Gastrocnemius medialis (tissue), 4 donors: ENCODE measurements at regions not wholly inside any gene's neighbourhood (a gene's known extent, or its start where the extent isn't known, plus 50 kb on each side); places are given as distances from the start of the nearest gene placed in this dataset.

Experiments used
- ATAC-seq, 2 donors: fragments of 150-250 bp; one replicate each; pipeline ENCODE4 v1.9.1; 2016
- DNase-seq, 2 donors: peaks; one replicate each; pipeline ENCODE4 v3.0.0-alpha.2; 2019
- H3K27ac ChIP-seq, 4 donors: fragments of 200-600 bp; sonication (generic); 1 replicate in 1 of 4; 2 replicates in 3 of 4; pipeline ENCODE4 v1.5.1; 2016 to 2018; ENCODE audit warnings: mild to moderate bottlenecking in 2 of 4, moderate library complexity in 1 of 4
- H3K27me3 ChIP-seq, 3 donors: fragments of 200-600 bp; sonication (generic) in 2 of 3; 1 replicate in 1 of 3; 2 replicates in 2 of 3; pipeline versions ENCODE4 v1.5.1 to v1.6.0; 2016 to 2019; ENCODE audit warnings: mild to moderate bottlenecking in 1 of 3, moderate library complexity in 1 of 3
- H3K36me3 ChIP-seq, 2 donors: fragments of 200-600 bp; sonication (generic) in 1 of 2; one replicate each; pipeline ENCODE4 v1.5.1; 2017 to 2018
- H3K4me1 ChIP-seq, 2 donors: fragments of 200-600 bp; sonication (generic) in 1 of 2; one replicate each; pipeline ENCODE4 v1.5.1; 2016 to 2017; ENCODE audit warnings: mild to moderate bottlenecking in 2 of 2
- H3K4me3 ChIP-seq, 4 donors: fragments of 200-600 bp; sonication (generic) in 3 of 4; 1 replicate in 1 of 4; 2 replicates in 3 of 4; pipeline ENCODE4 v1.5.1; 2016 to 2019; ENCODE audit warnings: mild to moderate bottlenecking in 2 of 4
- H3K9me3 ChIP-seq, 3 donors: fragments of 200-600 bp; sonication (generic) in 2 of 3; 1 replicate in 1 of 3; 2 replicates in 2 of 3; pipeline ENCODE4 v1.5.1; 2016 to 2019
- POLR2A ChIP-seq, 2 donors: fragments of 450-650 bp; IDR thresholded peaks; one replicate each; pipeline ENCODE4 v1.6.1; 2017; ENCODE audit warnings: antibody characterized with exemption in 2 of 2, mild to moderate bottlenecking in 2 of 2, moderate library complexity in 2 of 2
- in situ Hi-C, 4 donors: fragments of 200-750 bp; cut with MboI; loops; one replicate each; pipeline versions ENCODE4 v1.15.0 to v1.8.0; 2017; ENCODE audit warnings: low sequenced_read_pairs in 4 of 4
- intact Hi-C: fragments of 100-400 bp; cut with DNase I; formaldehyde crosslinking; loops from one replicate; pipeline ENCODE4 v1.15.1; 2023; ENCODE audit warnings: low total_unique reads
- TF ChIP-seq, protein P1 (sequence below), 5 experiments: fragments of 450-650 bp in 3 of 5; fragments of 200-600 bp in 2 of 5; sonication (generic) in 2 of 5; IDR thresholded peaks in 4 of 5; conservative IDR thresholded peaks in 1 of 5; 1 replicate in 4 of 5; 2 replicates in 1 of 5; pipeline ENCODE4 v1.5.1; 2016 to 2019; ENCODE audit warnings: antibody characterized with exemption in 5 of 5, mild to moderate bottlenecking in 3 of 5, moderate library complexity in 3 of 5

DNA sequence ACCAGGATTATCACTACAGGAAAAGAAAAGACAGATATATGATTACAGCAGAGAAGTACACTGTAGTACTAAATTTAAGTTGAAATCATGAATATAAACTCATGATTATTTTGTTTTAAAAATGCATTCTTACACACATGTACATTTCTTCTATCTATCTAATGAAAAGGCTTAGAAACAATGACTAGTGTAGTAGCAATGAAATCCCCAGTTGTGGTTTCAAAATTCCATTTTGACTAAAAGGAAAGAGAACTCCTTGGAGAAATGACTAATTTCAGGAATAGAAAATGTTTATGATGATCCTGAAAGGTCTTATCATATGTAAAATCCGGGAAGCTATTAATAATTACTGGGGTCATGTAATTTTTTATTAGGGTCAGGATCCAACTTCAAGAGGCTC is 195.0 kb upstream of the STARD13 start:
- ATAC-seq: no peak
- intact Hi-C loops: no loop called here

DNA sequence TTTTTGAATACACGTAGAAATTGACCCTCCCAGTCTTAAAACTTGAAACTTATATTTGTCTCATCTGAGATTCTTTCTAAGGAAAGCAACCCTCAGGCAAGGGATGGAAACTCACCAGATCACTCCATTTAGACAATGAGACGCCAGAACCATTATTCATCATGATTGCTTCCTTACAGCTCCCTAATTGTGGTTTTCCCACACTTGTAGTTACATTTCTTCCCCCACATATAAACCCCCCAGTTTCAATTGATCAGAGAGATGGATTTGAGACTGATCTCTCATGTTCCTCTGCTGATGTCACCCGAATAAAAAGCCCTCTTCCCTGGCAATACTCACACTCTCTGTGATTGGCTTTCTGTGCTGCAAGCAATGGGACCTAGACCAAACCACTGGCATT is 197.9 kb upstream of the STARD13 start:
- Histone ChIP-seq H3K36me3 (no peaks in the 10 kb centered on the region), H3K9me3 (no peaks in the 10 kb centered on the region), H3K4me1 (peaks cover 0 to 4% of the 10 kb centered on the region in 2 donors), H3K4me3 (no peak overlapping the region), H3K27ac (no peak overlapping the region), H3K27me3 (no peaks in the 10 kb centered on the region)
- intact Hi-C loops: no loop called here
- TF ChIP-seq POLR2A (IDR thresholded peaks at IDR 0.05): no peak
- TF ChIP-seq, protein P1, sequence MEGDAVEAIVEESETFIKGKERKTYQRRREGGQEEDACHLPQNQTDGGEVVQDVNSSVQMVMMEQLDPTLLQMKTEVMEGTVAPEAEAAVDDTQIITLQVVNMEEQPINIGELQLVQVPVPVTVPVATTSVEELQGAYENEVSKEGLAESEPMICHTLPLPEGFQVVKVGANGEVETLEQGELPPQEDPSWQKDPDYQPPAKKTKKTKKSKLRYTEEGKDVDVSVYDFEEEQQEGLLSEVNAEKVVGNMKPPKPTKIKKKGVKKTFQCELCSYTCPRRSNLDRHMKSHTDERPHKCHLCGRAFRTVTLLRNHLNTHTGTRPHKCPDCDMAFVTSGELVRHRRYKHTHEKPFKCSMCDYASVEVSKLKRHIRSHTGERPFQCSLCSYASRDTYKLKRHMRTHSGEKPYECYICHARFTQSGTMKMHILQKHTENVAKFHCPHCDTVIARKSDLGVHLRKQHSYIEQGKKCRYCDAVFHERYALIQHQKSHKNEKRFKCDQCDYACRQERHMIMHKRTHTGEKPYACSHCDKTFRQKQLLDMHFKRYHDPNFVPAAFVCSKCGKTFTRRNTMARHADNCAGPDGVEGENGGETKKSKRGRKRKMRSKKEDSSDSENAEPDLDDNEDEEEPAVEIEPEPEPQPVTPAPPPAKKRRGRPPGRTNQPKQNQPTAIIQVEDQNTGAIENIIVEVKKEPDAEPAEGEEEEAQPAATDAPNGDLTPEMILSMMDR (IDR thresholded peaks at IDR 0.05 in 4 of 5, conservative IDR thresholded peaks at IDR 0.05 in 1 of 5): no peak
- ATAC-seq: no peak
- in situ Hi-C loops: loop anchor here in 1 of 4 donors (10.0 kb wide), 1 partner anchor 259 kb away; no protein-coding TSS in a partner anchor
- no peak for DNase-seq

More for the DNA sequence above, 195.0 kb upstream of the STARD13 start:
- in situ Hi-C loops: loop anchor here in 1 of 4 donors (10.0 kb wide), 1 partner anchor 256 kb away; no protein-coding TSS in a partner anchor
- no peak for DNase-seq
- Histone ChIP-seq H3K9me3 (no peaks in the 10 kb centered on the region), H3K27me3 (no peaks in the 10 kb centered on the region), H3K4me1 (no peaks in the 10 kb centered on the region), H3K4me3 (no peak overlapping the region), H3K36me3 (no peaks in the 10 kb centered on the region), H3K27ac (no peak overlapping the region)
- TF ChIP-seq, protein P1 (IDR thresholded peaks at IDR 0.05 in 4 of 5, conservative IDR thresholded peaks at IDR 0.05 in 1 of 5): no peak
- TF ChIP-seq POLR2A (IDR thresholded peaks at IDR 0.05): no peak

DNA sequence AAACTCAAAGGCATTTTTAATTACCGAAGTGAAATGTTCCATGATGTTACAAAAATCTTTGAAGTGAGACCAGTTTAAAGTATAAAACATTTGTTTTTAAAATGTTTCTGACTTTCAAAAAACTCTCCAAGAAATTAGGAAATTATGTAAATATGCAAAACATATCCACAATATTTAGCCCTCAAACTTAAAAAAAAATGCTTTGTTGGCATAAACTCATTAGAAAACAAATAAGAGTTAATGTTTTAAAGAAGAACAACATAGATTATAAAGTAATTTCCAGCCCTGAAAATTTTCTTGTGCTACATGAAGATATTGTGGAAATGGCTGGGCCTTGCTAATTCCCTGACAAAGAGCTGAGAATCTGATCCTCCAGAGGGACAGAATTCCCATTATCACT is 199.7 kb upstream of the STARD13 start:
- intact Hi-C loops: no loop called here
- DNase-seq (no peak), ATAC-seq (no peak)
- no peaks in the 10 kb centered on the region for H3K36me3 ChIP-seq
- in situ Hi-C loops: loop anchor here in 1 of 4 donors (10.0 kb wide), 1 partner anchor 260 kb away; no protein-coding TSS in a partner anchor
- TF ChIP-seq, protein P1 (IDR thresholded peaks at IDR 0.05 in 4 of 5, conservative IDR thresholded peaks at IDR 0.05 in 1 of 5): no peak
- TF ChIP-seq POLR2A (IDR thresholded peaks at IDR 0.05): no peak
- H3K27ac ChIP-seq: no peak overlapping the region
- H3K4me1 ChIP-seq: peaks cover 0 to 4% of the 10 kb centered on the region in 2 donors
- H3K4me3 ChIP-seq: no peak overlapping the region
- H3K27me3 ChIP-seq: no peaks in the 10 kb centered on the region
- H3K9me3 ChIP-seq: no peaks in the 10 kb centered on the region

DNA sequence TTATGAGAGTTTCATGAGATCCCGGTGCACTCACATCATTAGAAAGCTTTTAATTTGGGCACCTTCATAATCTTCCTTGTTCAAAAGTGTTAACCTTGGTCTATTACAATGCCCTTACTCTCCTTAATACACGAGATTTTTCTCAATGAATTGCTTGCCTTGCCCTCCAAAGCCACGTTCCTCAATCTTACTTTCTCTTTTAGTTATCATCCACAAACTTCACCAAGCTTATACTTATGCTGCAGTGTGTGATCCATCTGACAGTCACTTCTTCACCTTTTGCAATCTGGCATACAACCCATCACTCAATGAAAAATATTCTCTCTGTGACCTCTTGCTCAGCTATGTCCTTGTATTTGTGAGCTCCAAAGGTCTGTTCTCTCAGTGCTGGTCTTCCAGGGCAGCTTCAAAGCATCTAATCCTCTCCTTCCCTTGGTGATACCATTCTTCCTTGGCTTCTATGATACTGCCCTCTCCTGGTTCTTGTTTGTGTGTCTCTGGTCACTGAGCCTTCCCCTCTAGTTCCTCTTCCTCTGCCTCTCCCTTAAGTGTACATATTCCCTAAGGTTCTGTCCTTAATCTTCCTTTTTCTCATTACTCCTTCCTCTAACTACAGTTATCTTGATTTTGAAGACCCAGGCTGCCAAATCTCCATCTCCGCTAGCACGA is 202.2 kb upstream of the STARD13 start:
- Histone ChIP-seq H3K27ac (no peak overlapping the region), H3K4me1 (peaks cover 0 to 4% of the 10 kb centered on the region in 2 donors), H3K27me3 (no peaks in the 10 kb centered on the region), H3K4me3 (no peak overlapping the region), H3K36me3 (no peaks in the 10 kb centered on the region), H3K9me3 (no peaks in the 10 kb centered on the region)
- intact Hi-C loops (no loop called here), in situ Hi-C loops (loop anchor here in 1 of 4 donors (10.0 kb wide), 1 partner anchor 263 kb away; no protein-coding TSS in a partner anchor)
- DNase-seq: peak in 1 of 2 donors; percentile 2
- peak; percentile 65 to 83 for ATAC-seq
- TF ChIP-seq POLR2A (IDR thresholded peaks at IDR 0.05): no peak
- TF ChIP-seq, protein P1 (IDR thresholded peaks at IDR 0.05 in 4 of 5, conservative IDR thresholded peaks at IDR 0.05 in 1 of 5): peak in 2 of 5 experiments; percentile 21 to 27
